CD4-positive, alpha-beta T cell (primary cell): ENCODE measurements at regions not wholly inside any gene's neighbourhood (a gene's known extent, or its start where the extent isn't known, plus 50 kb on each side); places are given as distances from the start of the nearest gene placed in this dataset.
"Not testable (repeated sequence)": the region's sequence is repeated elsewhere in the genome, so short reads cannot be mapped to it uniquely, and the experiment has no call there.

Source experiments
- ATAC-seq: fragments of 200-7000 bp; cut with Tn5 transposase; one replicate; pipeline ENCODE4 v1.10.0; 2022; ENCODE audit warnings: mild to moderate bottlenecking; ENCODE audit not compliant: poor library complexity
- CTCF ChIA-PET: fragments of 350-600 bp; sonication (Branson Sonifier 250); formaldehyde crosslinking; loops from one replicate; lab custom pipeline; 2021; ENCODE audit warnings: antibody characterized with exemption, inconsistent platforms; lab: Charles Lee
- POLR2A ChIA-PET: fragments of 350-600 bp; sonication (Branson Sonifier 250); formaldehyde crosslinking; loops from one replicate; lab custom pipeline; 2021; ENCODE audit warnings: antibody characterized with exemption, inconsistent platforms; lab: Charles Lee
- DNase-seq, 14 experiments: peaks; one replicate each; pipeline ENCODE4 v3.0.0-alpha.2; 2013 to 2020; ENCODE audit warnings: mixed read lengths in 2 of 14
- H3K27ac ChIP-seq, 2 donors: one replicate each; pipeline versions ENCODE4 v1.5.1 to v1.7.0; 2013; ENCODE audit warnings: low read length in 2 of 2, low read depth in 1 of 2, mild to moderate bottlenecking in 1 of 2
- H3K27me3 ChIP-seq, 2 experiments: 1 replicate in 1 of 2; 2 replicates in 1 of 2; pipeline versions ENCODE4 v1.6.1 to v1.7.0; 2013; ENCODE audit warnings: low read length in 2 of 2, control low read depth in 1 of 2, mild to moderate bottlenecking in 1 of 2, moderate library complexity in 1 of 2; ENCODE audit not compliant: insufficient read depth in 2 of 2, control insufficient read depth in 1 of 2
- H3K36me3 ChIP-seq: one replicate; pipeline ENCODE4 v1.6.1; 2013; ENCODE audit warnings: low read length, control low read depth; ENCODE audit not compliant: insufficient read depth
- H3K4me1 ChIP-seq: one replicate; pipeline ENCODE4 v1.6.1; 2013; ENCODE audit warnings: low read length, control low read depth; ENCODE audit not compliant: insufficient read depth
- H3K4me3 ChIP-seq: one replicate; pipeline ENCODE4 v1.5.1; 2013; ENCODE audit warnings: mild to moderate bottlenecking, low read length, moderate library complexity
- H3K9me3 ChIP-seq, 2 experiments: 1 replicate in 1 of 2; 2 replicates in 1 of 2; pipeline versions ENCODE4 v1.6.1 to v1.7.0; 2013; ENCODE audit warnings: low read length in 2 of 2, mild to moderate bottlenecking in 2 of 2, control low read depth in 1 of 2, moderate library complexity in 1 of 2; ENCODE audit not compliant: control insufficient read depth in 1 of 2, insufficient read depth in 1 of 2
- H3K27ac Mint-ChIP-seq: one replicate; pipeline ENCODE4 v1.8.0; 2020; ENCODE audit warnings: mixed read lengths
- H3K27me3 Mint-ChIP-seq: one replicate; pipeline ENCODE4 v1.8.0; 2021; ENCODE audit warnings: mixed read lengths
- H3K36me3 Mint-ChIP-seq: one replicate; pipeline ENCODE4 v1.8.0; 2021; ENCODE audit warnings: low read depth, mixed read lengths
- H3K4me1 Mint-ChIP-seq: one replicate; pipeline ENCODE4 v1.8.0; 2021; ENCODE audit warnings: low read depth, mixed read lengths
- H3K4me3 Mint-ChIP-seq: one replicate; pipeline ENCODE4 v1.8.0; 2020; ENCODE audit warnings: mild to moderate bottlenecking, mixed read lengths
- H3K9me3 Mint-ChIP-seq: one replicate; pipeline ENCODE4 v1.8.0; 2020; ENCODE audit warnings: mixed read lengths
- intact Hi-C, 2 experiments: fragments of 100-400 bp; cut with DNase I in 1 of 2; cut with micrococcal nuclease in 1 of 2; formaldehyde crosslinking; loops; one replicate each; pipeline versions ENCODE4 v1.15.1 to v1.9.0; 2023 to 2025; cut with DNase I, micrococcal nuclease

DNA sequence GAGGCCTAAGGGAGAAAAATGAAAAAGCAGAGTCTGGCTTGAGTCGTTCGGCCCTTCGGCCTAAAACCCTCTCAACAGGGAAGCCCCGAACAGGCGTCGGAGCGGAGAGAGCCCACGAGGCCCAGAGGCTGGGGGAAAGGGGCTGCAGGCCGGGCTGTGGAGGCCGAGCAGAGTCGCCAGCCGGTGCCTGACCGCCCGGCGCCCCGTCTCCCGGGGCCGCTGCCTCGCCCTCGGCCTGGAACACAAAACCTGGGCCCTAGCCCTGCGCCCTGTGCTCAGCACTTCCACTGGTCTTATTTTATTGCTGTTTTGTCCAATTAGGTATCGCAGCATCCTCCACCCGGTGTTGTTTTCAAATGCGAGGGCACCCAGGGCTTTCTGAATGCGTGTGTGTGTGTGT is 110.1 kb upstream of the FOXD4L5 start:
- intact Hi-C loops, result not testable (repeated sequence)

DNA sequence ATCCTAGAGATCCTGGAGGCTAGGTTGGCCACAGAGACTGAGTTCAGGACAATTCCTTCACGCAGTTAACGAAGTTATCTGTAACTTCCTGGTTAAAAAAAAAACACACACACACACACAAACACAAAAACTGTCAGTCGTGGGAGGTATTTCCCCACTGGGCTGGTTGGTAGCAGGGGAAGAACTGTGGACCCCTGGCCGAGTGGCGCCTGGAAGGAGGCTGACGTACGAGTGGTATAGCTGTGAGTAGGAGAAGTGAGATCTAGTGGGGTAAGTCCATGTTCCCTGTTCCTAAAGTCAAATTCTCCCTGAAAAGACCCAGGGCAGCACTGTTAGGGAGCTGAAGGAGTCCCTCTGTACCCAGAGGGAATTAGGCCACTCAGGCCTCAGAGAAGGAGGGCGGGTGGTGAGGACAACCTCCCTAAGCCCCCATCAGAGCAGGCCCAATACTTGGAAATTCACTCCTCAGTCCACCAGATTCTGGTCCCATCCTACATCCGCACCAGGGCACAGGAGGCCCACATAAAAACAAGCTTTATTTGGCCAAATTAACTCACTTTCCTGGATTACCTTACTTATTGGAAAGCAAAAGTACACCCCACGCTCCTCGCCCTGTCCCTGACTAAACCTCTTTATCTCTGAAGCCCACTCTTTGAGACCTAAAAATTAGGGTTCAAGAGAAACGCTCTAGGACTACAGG is 108.3 kb upstream of the FOXD4L5 start:
- intact Hi-C loops, H3K27ac Mint-ChIP-seq, H3K27me3 ChIP-seq, H3K4me3 ChIP-seq, H3K36me3 Mint-ChIP-seq, H3K4me1 ChIP-seq, DNase-seq, CTCF ChIA-PET, H3K27ac ChIP-seq, H3K36me3 ChIP-seq, H3K4me1 Mint-ChIP-seq, H3K4me3 Mint-ChIP-seq, H3K9me3 Mint-ChIP-seq, H3K27me3 Mint-ChIP-seq, ATAC-seq, POLR2A ChIA-PET: not testable (repeated sequence)
- peaks cover 0 to 48% of the 10 kb centered on the region in 2 experiments for H3K9me3 ChIP-seq

More for the DNA sequence above, 110.1 kb upstream of the FOXD4L5 start:
- H3K4me1 Mint-ChIP-seq, H3K9me3 Mint-ChIP-seq, H3K4me1 ChIP-seq, H3K27me3 Mint-ChIP-seq, H3K4me3 ChIP-seq, DNase-seq, H3K27ac ChIP-seq, POLR2A ChIA-PET, H3K27me3 ChIP-seq, CTCF ChIA-PET, H3K36me3 Mint-ChIP-seq, H3K27ac Mint-ChIP-seq, ATAC-seq, H3K4me3 Mint-ChIP-seq, H3K36me3 ChIP-seq: not testable (repeated sequence)
- H3K9me3 ChIP-seq, result peaks cover 0 to 29% of the 10 kb centered on the region in 2 experiments

DNA sequence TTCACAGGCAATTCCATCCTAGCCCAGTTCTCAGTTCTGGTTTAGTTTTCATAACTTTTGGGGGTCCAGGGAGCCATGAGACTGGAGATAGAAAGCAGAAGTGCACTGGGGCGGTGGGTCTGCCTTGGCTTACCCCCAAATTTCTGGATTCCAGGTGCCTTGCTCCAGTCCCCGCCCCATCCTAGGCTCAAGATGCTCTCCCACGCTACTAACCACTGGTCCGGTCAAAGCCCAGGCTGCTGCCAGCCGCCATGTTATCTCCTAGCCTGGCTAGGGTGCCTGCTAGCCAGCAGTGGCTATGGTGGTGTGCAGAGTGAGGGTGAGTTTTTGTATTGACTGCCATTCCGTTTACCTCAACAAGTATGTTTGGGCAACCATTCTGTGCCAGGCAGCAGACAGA is 107.6 kb upstream of the FOXD4L5 start:
- H3K4me3 Mint-ChIP-seq, H3K9me3 Mint-ChIP-seq, intact Hi-C loops: not testable (repeated sequence)

DNA sequence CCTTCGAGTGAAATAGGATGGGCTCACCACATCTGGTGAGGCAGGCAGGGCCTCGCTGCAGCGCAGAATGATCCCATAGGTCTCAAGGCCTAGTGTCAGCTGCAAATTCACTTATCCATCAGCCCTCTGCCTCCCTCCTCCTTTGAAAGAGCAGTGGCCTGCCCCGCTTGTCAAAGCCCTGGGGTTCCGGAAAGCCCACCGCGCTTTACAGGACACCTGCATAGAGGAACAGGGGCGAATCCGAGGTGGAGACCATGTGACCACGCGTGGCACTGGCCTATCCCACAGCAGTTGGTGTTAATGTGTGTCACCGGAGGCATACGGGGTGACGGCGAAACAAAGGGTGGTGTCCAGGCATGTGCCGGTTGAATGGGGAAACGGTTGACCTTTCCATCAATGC is 104.7 kb upstream of the FOXD4L5 start:
- CTCF ChIA-PET, H3K36me3 Mint-ChIP-seq, POLR2A ChIA-PET, H3K4me3 Mint-ChIP-seq, H3K9me3 Mint-ChIP-seq, H3K4me1 Mint-ChIP-seq, ATAC-seq, H3K27ac ChIP-seq, intact Hi-C loops, H3K4me3 ChIP-seq, H3K27ac Mint-ChIP-seq, H3K4me1 ChIP-seq, H3K27me3 Mint-ChIP-seq, H3K27me3 ChIP-seq, H3K36me3 ChIP-seq: not testable (repeated sequence)
- peak in 5 of 14 experiments; percentile 8 to 30 (median 13) for DNase-seq
- H3K9me3 ChIP-seq, result peaks cover 0 to 68% of the 10 kb centered on the region in 2 experiments

More for the DNA sequence above, 107.6 kb upstream of the FOXD4L5 start:
- ATAC-seq, H3K4me3 ChIP-seq, H3K36me3 Mint-ChIP-seq, H3K36me3 ChIP-seq, H3K4me1 ChIP-seq, CTCF ChIA-PET, H3K27ac ChIP-seq, DNase-seq, POLR2A ChIA-PET, H3K4me1 Mint-ChIP-seq, H3K27me3 Mint-ChIP-seq, H3K27ac Mint-ChIP-seq, H3K27me3 ChIP-seq: not testable (repeated sequence)
- H3K9me3 ChIP-seq, result peaks cover 0 to 50% of the 10 kb centered on the region in 2 experiments

DNA sequence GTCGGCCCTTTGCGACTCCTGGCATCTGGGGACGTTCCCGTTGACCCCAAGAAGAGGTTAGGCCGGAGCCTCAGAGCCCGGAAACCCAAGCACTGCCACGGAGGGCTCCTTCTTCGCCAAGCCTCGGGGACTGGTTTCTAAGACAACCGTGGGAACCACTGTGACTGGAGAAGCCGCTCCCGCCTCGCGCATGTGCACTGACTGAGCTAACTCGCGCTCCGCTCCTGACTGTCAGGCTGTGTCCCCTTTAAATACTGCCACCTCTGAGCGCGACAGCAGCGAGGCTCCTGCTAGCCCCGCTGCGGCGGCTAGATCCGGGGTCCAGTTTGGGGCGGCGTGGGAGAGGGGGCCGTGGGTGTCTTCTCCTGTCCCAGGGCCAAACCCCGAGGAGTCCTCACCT is 104.2 kb upstream of the FOXD4L5 start:
- DNase-seq, CTCF ChIA-PET: not testable (repeated sequence)

GRCh38 chr9:65386699-65387098 is 101.7 kb upstream of the FOXD4L5 start:
- H3K27ac Mint-ChIP-seq, CTCF ChIA-PET, H3K36me3 ChIP-seq, H3K4me1 Mint-ChIP-seq, H3K27me3 Mint-ChIP-seq, H3K4me1 ChIP-seq, H3K27me3 ChIP-seq, intact Hi-C loops, H3K9me3 Mint-ChIP-seq, H3K36me3 Mint-ChIP-seq, H3K27ac ChIP-seq, H3K4me3 Mint-ChIP-seq, POLR2A ChIA-PET: not testable (repeated sequence)
- H3K9me3 ChIP-seq, result peaks cover 0 to 78% of the 10 kb centered on the region in 2 experiments
- DNase-seq (peak; percentile 50 to 83 (median 64)), ATAC-seq (peak; percentile 61)
- peak overlapping the region; percentile 51 for H3K4me3 ChIP-seq

More for the DNA sequence above, 104.2 kb upstream of the FOXD4L5 start:
- H3K36me3 Mint-ChIP-seq, POLR2A ChIA-PET, H3K27me3 Mint-ChIP-seq, H3K27ac Mint-ChIP-seq, H3K9me3 Mint-ChIP-seq, H3K4me3 Mint-ChIP-seq, H3K27ac ChIP-seq, H3K4me3 ChIP-seq, H3K27me3 ChIP-seq, ATAC-seq, H3K36me3 ChIP-seq, H3K4me1 ChIP-seq, intact Hi-C loops, H3K4me1 Mint-ChIP-seq: not testable (repeated sequence)
- peaks cover 0 to 70% of the 10 kb centered on the region in 2 experiments for H3K9me3 ChIP-seq

DNA sequence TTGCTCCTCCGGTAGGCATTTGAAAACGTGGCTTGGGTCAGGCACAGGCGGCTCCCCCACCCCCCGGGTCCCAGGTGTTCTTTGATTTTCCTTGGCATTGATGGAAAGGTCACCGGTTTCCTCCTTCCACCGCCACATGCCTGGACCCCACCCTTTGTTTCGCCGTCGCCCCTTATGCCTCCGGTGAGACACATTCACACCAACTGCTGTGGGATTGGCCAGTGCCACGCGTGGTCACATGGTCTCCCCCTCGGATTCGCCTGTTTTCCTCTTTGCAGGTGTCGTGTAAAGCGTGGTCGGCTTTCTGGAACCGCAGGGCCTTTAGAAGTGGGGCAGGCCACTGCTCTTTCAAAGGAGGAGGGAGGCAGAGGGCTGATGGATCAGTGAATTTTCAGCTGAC is 101.2 kb upstream of the FOXD4L5 start:
- H3K36me3 ChIP-seq, H3K4me3 ChIP-seq, POLR2A ChIA-PET, H3K27me3 ChIP-seq, H3K9me3 Mint-ChIP-seq, H3K4me3 Mint-ChIP-seq, H3K4me1 Mint-ChIP-seq, H3K27me3 Mint-ChIP-seq, H3K27ac ChIP-seq, CTCF ChIA-PET, DNase-seq, H3K36me3 Mint-ChIP-seq, intact Hi-C loops, H3K4me1 ChIP-seq, ATAC-seq, H3K27ac Mint-ChIP-seq: not testable (repeated sequence)
- H3K9me3 ChIP-seq, result peaks cover 0 to 73% of the 10 kb centered on the region in 2 experiments
